ENCODE measurements at regions not wholly inside any gene's neighbourhood (a gene's known extent, or its start where the extent isn't known, plus 50 kb on each side); places are given as distances from the start of the nearest gene placed in this dataset.

GRCh38 chr13:56189439-56189838 lies 951.3 kb upstream of the PRR20A start:
- no peak for TF ChIP-seq CTCF (IDR thresholded peaks at IDR 0.05)
- no peak for TF ChIP-seq POLR2A (IDR thresholded peaks at IDR 0.05)

Data from heart left ventricle (tissue), 13 donors.